NCI-H1105 (cell line): ENCODE measurements at regions not wholly inside any gene's neighbourhood (a gene's known extent, or its start where the extent isn't known, plus 50 kb on each side); places are given as distances from the start of the nearest gene placed in this dataset.

ENCODE experiments used
- DNase-seq: peaks from one replicate; lab custom pipeline; 2025; lab: John Stamatoyannopoulos, UW

DNA sequence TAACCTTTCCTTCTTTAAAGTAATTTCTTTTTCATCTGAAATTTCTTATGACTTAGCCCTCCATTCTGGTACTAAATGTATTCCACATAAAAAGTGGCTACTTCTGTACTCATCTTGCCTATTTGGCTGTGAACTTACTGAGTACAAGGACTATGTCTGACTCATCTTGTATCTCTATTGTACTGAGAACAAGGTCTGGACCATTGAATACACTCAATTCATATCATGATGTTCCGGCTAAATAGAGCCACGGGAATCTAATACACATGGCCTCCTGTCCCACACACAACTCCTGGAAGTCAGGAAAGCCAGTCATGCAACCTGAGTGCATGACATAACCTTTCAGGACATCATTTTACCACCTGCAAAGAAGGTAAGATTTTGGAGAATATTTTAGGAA is 203.9 kb downstream of the PLK2 start:
- no peak for DNase-seq

DNA sequence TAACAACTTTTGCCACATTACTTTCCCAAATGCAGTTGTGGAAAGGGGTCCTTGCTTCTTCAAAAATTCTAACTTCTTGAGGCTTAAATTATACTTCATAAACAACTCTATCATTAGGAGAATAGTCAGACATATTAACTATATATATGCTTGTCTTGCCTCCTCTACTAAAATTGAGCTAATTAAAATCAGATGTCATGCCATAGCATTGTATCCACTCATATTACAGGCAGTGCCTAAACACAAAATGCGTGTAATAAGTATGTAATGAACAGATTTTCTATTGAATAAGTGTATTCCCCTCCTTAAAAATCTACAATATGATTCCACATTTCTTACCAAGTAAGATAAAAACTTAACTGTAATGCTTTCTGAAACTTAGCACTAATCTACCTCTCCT is 204.5 kb downstream of the PLK2 start:
- DNase-seq = no peak

DNA sequence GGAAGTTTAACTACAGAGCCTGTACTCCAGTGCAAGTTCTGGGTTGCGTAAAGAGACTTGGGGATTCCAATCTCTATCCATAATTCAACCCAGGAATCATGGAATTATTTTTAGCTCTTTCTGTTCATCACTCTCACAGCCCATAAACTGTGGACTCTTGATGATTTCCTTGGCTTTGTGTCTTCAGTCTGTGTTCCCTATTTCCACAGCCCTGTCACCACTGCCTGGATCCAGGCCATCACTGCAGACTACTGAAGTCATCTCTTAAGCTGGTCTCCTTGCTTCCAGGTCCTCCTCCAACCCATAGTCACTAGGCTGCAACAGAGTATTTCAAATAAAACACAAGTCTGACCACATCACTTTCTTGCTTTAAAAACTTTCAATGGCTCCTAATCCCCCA is 211.7 kb downstream of the PLK2 start:
- no peak for DNase-seq

DNA sequence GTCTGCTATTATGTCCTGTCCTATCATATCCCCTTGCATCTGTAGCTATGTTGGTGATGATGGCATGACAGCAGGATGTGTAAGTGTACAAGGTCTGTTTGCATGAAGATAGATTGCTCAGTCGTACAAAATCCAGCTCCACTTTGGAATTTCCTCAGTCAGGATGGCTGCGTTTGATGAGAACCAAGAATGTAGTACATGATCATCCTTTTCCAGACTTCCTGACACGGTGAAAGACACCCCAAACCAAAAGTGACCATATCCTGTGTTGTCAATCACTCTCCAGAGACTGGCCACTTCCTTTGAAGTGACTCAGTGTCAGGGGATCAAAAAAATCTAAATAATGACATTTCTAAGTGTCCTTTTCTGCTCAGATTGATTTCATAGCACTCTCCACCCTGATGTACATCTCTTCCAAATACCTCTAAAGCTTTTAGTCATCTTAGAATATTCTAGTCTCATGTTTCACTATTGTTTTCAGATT is 213.4 kb downstream of the PLK2 start:
- no peak for DNase-seq

DNA sequence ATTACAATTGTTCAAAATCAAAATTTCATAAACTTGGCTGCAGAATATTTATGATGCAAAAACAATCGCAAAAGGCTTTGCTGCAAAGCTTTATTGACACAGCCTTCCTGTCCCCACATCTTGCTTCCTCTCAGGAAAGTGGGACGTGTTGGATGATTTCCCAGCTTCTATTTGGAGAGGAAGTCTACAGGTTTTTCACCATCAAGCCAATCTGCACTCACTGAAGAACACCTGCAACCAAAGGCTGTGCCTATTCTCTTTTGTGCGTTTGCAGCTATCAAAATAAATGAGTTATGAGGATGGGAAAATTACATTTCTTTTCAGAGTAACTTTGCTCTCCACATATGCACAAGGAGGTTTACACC is 214.4 kb downstream of the PLK2 start:
- DNase-seq = no peak

DNA sequence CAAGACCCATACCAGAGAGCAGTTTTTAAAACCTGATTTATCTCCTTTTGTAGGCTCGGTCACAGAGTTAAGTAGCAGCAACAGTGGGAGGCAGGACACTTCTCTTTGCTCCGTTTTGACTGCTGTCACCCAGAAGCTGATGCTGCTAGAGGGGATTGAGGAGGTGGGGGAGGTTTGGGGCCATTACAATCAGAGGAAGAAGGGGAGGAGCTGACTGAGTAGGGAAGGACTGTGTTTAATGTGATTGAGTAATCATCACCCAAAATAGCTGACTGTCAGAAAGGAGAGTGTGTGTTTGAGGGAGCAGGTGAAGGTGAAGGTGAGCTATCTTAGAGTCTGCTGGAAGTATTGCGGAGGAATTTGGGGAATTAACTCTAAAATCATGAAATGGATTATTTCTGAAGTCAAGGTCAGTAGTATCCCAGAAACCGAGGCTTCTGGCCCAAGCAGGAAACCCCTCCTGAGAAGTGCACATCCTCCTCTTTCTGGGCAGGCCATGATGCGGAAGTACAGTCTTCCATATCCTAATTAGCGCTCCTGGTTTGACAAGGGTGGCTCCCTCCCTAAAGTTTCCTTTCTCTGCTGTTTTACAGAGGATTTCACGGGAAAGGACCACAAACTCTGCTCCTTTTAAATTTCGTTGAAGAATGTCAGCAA is 214.9 kb downstream of the PLK2 start:
- no peak for DNase-seq

DNA sequence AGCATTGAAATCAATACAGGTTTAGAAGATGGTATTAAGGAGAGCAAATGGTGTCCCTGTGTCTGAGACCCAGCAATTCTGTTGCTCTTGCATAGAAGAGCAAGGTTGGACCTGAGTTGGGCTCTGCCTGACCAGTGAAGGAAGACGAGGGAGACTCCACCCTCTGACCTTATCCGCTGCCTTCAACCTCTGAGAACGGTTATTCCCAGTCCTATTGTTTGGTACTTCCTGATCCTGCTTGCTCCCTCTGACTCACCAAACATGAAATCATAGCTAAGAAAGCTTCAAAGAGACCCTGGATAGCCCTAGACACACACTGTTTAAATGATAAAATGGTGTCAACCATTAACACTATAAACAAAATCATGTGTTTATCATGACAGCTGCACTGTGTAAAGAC is 218.5 kb downstream of the PLK2 start:
- no peak for DNase-seq

DNA sequence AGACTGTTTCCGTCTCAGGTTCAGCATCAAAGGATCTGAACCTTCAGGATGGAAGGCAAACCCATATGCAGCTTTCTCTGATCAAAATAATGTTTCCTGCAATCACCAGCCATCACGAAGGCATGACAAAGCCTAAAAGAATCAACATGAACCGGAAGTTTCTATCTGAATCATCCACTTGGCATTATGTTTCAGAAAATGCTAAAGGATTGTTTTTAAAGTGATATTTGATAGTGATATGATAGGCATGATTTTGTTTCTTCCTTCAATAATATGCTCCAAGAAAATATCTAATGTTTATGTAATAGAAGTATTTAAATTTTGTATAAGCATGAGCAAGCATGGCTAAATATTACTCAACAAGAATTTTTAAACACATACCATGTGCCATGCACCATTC is 219.6 kb downstream of the PLK2 start:
- DNase-seq = no peak

DNA sequence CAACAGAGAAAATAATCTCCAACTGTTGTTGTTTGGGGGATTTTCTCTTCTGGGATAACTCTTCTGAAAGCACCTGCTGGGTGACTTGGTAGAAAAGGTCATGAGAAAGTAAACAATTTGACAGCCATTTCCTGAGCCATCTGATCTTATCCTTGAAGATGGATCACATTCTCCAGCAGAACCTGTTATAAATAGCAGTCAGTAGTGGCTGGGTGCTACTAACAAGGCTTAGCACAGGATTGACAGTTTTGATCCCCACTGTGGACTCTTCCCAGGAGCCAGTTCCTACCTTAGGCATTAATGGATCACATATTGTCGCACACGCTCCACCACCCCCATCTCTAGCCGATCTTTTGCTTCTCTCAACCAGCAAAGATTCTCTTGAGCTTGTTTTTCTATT is 220.2 kb downstream of the PLK2 start:
- no peak for DNase-seq

DNA sequence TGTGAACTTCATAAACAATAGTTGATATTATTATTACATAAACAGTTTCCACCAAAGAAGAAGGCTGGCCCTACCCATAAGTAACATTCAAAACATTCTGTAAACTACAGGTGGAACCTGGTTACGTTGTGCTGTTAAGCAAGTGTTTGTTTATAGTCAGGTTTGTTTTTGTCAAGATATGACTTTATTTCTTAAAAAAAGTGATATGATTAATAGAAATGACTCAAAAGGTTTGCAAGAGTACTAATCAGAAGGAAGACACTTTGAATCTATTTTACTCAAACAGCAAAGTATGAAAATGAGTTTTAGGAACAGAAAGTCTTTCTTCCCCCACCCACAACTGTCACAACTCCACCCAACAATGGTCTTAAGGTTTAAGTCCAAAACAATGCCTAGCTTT is 220.8 kb downstream of the PLK2 start:
- no peak for DNase-seq

DNA sequence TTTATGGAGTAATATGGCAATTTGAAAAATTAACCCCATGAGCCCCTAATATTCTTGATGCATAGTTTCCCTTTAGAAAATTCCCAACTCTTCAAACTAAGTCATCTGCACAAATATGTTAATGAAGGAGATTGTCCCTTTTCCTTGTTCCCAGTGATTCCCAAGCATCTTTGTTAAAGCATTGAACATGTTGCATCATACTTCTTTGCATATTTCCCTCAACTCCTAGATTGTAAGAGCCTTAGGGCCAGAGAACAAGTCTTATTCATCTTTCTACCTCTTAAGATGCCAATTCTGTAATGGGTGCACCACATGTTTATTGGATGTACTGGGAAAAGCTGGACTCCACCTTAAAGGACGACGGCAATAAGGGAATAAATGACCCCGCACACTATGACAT is 223.4 kb downstream of the PLK2 start:
- DNase-seq = no peak

DNA sequence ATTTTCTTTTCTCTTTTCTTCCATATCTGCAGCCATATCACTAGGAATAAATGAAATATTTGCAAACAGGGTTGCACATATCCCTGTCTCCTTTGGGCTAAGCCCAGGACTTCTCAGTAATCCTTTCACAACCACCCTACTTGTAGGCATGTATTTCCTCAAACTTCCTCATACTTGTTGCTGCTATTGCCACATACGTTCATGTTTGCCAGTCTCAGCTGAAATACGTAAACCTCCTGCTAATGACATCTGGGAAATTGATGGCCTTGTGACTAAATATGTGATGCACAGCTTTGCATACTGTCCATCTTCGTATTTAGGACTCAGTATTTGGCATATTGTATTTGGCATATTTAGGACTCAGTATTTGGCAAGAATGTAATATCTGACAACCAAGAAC is 224.6 kb downstream of the PLK2 start:
- no peak for DNase-seq

DNA sequence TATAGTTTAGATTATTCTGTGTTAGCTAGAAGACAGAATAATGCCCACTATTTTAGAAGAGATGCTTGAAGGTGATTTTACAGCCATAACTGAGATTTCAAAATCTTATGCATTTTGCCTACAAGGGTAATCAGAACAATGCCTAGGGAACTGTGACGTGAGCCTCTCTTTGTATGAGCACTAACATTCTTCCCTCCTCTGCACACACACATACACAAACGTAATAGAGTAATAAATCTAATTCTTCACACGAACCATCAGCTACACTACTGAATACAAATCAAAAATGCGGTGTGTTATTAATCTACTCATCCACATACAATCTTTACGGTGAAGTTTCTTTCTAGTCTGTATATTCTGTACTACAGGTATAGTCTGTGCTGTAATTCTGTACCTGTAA is 227.8 kb downstream of the PLK2 start:
- no peak for DNase-seq

DNA sequence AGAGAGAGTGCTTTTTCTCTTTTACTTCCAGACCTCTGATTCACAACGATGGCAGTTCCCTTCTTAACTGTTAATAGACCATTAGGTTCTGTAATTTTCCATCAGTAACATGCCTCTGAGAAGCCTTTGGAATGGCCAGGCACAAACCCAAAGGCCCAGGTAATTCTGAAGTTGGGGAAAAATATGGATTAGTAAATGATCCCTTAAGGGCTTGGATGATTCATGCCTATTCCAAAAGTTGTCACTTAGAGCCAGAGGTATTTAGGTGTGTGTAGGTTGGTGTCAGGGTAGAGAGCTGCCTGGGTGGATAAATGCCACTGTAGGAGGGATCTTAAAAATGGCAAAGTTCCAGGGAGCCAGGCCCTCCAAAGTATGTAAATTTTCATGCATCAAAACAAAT is 228.8 kb downstream of the PLK2 start:
- no peak for DNase-seq

DNA sequence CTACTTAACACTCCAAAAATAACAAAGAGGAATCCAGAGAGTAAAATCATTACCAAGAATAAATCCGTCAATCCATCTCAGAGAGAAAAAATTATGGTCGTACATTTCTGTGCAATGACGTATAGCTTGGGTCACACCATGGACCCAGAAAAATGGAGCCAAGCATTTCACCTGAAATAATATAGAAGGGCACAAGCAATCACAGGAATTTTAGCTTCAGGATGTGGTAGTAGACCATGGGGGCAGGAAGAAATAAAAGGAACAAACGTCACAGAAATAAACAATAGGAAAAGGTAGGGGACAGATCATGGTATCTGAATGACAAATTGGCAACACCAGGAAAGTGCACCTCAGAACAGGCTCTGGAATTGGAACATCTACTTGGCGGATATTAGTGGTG is 231.0 kb downstream of the PLK2 start:
- no peak for DNase-seq

DNA sequence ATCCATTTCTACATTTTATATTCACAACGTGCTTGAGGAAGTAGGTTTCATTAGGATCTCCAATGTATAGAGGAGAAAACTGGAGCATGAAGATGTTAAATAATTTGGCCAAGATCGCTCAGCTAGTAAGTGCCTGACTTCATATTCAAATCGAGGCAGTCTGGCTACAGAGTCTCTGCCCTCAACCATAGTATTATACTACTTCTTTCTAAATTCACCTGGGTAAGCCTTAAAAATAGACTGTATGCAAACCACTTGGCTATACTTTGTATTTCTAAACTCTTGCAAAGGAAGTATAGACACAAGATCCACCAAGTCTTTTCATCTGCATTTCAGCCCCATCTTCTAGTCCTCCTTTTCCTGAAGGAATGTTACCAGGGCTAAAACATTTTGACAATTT is 232.0 kb downstream of the PLK2 start:
- DNase-seq = no peak

DNA sequence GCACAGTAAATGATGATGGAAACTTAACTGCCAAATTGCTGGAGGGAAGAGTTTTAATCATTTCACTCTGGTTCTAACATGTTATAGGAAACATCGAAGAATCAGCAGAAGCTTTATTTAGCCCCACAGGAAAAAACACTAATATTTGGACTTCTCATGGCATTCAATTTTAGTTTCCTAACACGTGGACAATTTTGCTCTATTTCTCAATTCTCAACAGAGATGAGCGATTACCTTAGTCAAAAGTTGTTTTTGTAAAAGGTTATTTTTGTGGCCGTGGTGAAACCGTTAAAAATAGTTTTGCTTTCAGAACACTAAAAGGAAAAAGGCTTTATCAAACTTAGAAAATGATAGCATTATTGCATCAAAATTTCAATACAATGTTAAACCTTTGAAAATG is 235.2 kb downstream of the PLK2 start:
- DNase-seq = no peak

DNA sequence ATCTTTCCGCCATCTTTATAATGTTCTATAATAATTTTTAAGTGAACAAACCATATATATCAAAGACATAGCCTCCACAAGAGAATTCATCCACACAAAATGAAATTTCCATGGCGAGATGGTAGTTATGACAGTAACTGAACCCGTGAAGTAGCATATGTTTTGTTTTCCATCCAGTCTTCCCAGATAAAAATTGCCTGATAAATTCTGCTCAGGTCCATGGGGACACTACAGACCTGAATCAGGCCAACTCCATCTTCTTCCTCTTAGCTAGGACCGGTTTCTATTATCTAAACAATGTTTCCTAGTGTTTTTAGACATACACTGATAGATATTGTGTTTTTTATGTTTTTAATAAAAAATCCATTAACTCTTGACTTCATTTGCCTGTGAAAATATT is 235.7 kb downstream of the PLK2 start:
- no peak for DNase-seq

DNA sequence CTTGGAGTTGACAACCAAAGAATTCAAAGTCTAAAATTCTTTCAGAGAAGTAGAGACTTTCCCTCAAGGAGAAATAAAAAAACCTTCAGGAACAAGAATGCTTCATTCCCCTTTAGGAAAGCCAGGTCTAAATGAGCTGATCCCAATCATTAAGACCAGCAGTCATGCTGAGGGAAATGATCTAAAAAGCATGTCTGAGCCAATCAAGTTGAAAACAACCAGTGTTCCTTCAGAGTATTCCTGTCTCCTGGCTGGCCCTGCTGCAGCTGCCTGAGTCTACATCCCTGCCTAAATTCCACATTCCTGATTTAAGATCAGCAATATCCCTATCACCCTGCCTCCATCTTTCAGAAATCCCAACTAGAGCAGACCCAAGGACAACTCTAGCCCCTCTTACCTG is 244.5 kb downstream of the PLK2 start:
- no peak for DNase-seq

DNA sequence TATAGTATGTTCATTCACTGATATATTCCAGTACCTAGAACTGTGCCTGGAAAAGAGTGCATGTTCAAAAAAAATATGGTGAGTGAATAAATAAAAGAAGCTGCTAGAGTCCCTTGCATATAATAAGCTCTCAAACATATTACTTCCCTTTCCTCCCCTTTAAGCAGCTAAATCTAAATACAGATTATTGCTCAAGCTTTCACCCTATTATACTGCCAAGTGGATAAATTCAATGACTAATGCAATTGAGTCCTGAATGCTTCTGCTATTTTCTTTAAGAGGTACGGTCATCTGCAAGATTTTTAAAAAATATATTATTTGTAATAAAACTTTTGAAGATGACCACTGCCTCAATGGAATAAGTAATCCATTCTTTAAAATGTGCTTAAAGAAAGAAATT is 248.4 kb downstream of the PLK2 start:
- DNase-seq = no peak

DNA sequence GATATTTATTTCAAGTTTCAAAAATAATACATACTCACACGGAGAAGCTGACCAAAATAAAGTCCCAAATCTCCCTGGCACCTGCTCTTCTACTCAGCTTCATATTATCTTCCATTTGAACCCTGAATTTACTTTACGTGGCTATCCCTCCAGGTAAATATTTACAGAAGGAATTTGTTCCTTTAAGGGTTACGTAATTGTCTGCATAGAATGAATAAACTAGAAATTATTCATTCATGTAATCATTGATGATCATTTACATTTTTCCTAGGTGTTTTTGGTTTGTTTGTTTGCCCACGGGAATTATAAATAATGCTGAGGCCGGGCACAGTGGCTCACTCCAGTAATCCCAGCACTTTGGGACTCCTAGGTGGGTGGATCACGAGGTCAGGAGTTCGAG is 251.2 kb downstream of the PLK2 start:
- no peak for DNase-seq

DNA sequence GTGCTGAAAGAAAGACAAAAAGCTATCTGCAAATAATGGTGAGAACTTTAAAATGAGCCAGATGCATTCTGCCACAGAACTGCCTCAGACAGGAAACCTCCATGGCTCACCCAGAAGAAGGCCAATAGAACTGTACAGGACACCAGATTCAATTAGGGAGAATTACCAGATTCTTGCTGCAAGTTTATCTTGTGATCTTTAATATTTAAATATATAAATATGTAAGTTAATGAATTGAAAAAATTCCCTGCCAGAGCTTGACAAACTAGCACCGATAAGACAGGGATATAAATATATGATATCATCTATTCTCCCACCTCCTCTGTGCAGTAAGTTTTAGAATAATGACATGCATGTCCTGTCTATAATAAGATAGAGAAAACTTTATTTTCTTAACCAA is 252.8 kb downstream of the PLK2 start:
- DNase-seq = no peak

DNA sequence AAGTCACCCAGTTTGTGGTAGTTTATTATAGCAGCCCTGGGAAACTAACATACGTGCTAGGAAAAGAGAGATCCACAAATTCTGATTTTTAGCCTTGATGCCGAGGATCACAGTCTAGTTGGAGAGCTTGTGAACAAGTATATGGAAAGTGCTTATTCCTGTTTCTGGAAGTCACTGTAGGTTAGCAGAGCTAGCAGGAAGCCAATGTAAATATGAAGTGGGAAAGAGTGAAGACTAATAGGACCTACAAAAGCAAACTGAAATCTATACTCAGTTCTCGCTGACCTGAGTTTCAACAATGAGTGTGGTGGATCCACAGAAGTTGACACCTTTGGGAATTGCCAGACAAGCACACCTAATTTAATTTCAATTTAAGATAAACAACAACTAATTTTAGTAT is 254.9 kb downstream of the PLK2 start:
- DNase-seq = no peak

DNA sequence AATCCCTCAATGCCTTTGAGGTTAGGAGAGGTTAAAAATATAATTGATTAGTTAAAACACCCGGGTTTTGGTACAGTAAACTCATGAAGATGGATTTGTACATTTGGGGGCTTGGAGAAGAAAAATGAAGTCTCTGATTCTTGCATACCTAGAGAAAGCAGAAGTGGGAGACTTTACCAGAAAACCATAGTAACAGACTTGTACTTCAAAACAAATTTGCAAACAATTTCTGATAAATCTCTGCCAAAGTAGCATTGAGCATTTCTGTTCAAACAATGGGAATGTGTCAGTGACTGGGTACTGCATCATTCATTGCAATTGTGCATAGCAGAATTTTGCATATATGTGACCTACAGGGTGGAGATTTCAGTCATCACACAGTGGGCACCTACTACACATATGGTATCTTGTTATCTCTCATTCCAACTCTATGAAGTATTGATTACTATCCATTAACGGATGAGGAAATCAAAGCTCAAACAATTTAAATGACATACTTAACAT is 256.9 kb downstream of the PLK2 start:
- DNase-seq = no peak
